Prostate gland (tissue), 2 donors: ENCODE measurements at regions not wholly inside any gene's neighbourhood (a gene's known extent, or its start where the extent isn't known, plus 50 kb on each side); places are given as distances from the start of the nearest gene placed in this dataset.

Source experiments
- POLR2A ChIP-seq: fragments of 450-650 bp; IDR thresholded peaks from one replicate; pipeline ENCODE4 v1.6.1; 2016; ENCODE audit warnings: antibody characterized with exemption, mild to moderate bottlenecking
- POLR2AphosphoS5 ChIP-seq: sonication (generic); formaldehyde crosslinking; IDR thresholded peaks from one replicate; pipeline ENCODE4 v1.6.1; 2017; ENCODE audit warnings: antibody characterized with exemption
- TF ChIP-seq, protein P1 (sequence below), 4 experiments: fragments of 200-600 bp in 2 of 4; fragments of 450-650 bp in 2 of 4; sonication (generic) in 2 of 4; IDR thresholded peaks; 1 replicate in 3 of 4; 2 replicates in 1 of 4; pipeline ENCODE4 v1.5.1; 2016 to 2019; ENCODE audit warnings: antibody characterized with exemption in 4 of 4, mild to moderate bottlenecking in 2 of 4, moderate library complexity in 2 of 4

DNA sequence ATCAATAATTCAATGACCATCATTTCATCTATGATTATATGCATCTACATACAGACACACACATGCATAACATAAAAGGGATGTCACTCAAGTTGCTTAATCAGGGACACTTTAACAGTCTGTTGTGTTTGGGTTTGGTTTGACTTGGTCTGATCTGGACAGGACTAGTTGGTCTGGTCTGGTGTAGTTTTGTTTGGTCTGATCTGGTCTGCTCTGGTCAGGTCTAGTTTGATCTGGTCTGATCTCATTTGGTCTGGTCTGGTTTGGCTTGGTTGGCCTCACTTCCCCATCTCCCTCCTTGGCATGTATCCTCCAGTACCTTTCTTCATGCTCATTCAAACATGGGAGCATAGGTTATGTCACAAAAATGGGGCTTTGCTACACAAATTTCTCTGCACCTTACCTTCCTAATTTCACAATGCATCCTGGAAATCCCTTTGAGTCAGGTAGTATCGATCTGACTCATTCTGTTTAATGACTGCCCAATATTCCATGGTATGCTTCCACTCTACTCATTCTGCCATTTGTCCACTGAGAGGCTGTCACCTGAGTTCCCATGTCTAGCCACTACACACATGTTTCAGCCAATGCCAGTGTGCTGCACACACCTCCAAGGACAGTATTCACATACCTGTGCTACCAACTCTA, 73.0 kb upstream of the TPM1 start:
- TF ChIP-seq POLR2A, result no peak
- TF ChIP-seq, protein P1, sequence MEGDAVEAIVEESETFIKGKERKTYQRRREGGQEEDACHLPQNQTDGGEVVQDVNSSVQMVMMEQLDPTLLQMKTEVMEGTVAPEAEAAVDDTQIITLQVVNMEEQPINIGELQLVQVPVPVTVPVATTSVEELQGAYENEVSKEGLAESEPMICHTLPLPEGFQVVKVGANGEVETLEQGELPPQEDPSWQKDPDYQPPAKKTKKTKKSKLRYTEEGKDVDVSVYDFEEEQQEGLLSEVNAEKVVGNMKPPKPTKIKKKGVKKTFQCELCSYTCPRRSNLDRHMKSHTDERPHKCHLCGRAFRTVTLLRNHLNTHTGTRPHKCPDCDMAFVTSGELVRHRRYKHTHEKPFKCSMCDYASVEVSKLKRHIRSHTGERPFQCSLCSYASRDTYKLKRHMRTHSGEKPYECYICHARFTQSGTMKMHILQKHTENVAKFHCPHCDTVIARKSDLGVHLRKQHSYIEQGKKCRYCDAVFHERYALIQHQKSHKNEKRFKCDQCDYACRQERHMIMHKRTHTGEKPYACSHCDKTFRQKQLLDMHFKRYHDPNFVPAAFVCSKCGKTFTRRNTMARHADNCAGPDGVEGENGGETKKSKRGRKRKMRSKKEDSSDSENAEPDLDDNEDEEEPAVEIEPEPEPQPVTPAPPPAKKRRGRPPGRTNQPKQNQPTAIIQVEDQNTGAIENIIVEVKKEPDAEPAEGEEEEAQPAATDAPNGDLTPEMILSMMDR (IDR thresholded peaks at IDR 0.05), result no peak
- TF ChIP-seq POLR2AphosphoS5, result no peak
